Transverse colon (tissue), 4 donors: ENCODE measurements at regions not wholly inside any gene's neighbourhood (a gene's known extent, or its start where the extent isn't known, plus 50 kb on each side); places are given as distances from the start of the nearest gene placed in this dataset.

ENCODE experiments used
- DNase-seq: peaks from one replicate; pipeline ENCODE4 v3.0.0-alpha.2; 2019
- H3K27ac ChIP-seq, 4 donors: fragments of 200-600 bp; sonication (generic); 2 replicates each; pipeline ENCODE4 v1.5.1; 2016 to 2018; ENCODE audit warnings: inconsistent platforms in 4 of 4
- H3K27me3 ChIP-seq: fragments of 200-600 bp; sonication (generic); 2 replicates; pipeline ENCODE4 v1.5.1; 2017; ENCODE audit warnings: inconsistent platforms
- H3K36me3 ChIP-seq, 4 donors: fragments of 200-600 bp; sonication (generic); 2 replicates each; pipeline ENCODE4 v1.5.1; 2017 to 2019; ENCODE audit warnings: inconsistent platforms in 4 of 4
- H3K4me1 ChIP-seq, 4 donors: fragments of 200-600 bp; sonication (generic); 2 replicates each; pipeline ENCODE4 v1.5.1; 2017 to 2020; ENCODE audit warnings: inconsistent platforms in 4 of 4
- H3K4me3 ChIP-seq, 4 donors: fragments of 200-600 bp; sonication (generic); 1 replicate in 1 of 4; 2 replicates in 3 of 4; pipeline versions ENCODE4 v1.5.1 to v1.6.1; 2017 to 2019; ENCODE audit warnings: inconsistent platforms in 4 of 4
- H3K9me3 ChIP-seq, 2 donors: fragments of 200-600 bp; sonication (generic); 2 replicates each; pipeline ENCODE4 v1.5.1; 2017 to 2019; ENCODE audit warnings: inconsistent platforms in 2 of 2
- EP300 ChIP-seq: sonication (generic); formaldehyde crosslinking; IDR thresholded peaks from one replicate; pipeline ENCODE4 v1.6.1; 2017; ENCODE audit warnings: antibody characterized with exemption, low read depth
- POLR2A ChIP-seq: fragments of 450-650 bp; IDR thresholded peaks from one replicate; pipeline ENCODE4 v1.6.1; 2016; ENCODE audit warnings: antibody characterized with exemption, mild to moderate bottlenecking, moderate library complexity
- POLR2AphosphoS5 ChIP-seq, 3 donors: sonication (generic); formaldehyde crosslinking; IDR thresholded peaks; one replicate each; pipeline ENCODE4 v1.6.1; 2016; ENCODE audit warnings: antibody characterized with exemption in 3 of 3
- WGBS, 2 donors: methylation state at CpG; one replicate each; pipeline ENCODE4 v1.1.5; 2018; ENCODE audit warnings: low coverage in 1 of 2; 5-methylcytosine and 5-hydroxymethylcytosine counted together
- in situ Hi-C, 4 donors: fragments of 200-750 bp; cut with MboI; loops; one replicate each; pipeline versions ENCODE4 v1.15.0 to v1.15.1; 2017; ENCODE audit warnings: low sequenced_read_pairs in 3 of 4, low pct_ligation_motif_present in 1 of 4, low pct_unique_long_range_greater_than_20kb in 1 of 4
- intact Hi-C: fragments of 100-400 bp; cut with DNase I; formaldehyde crosslinking; loops from one replicate; pipeline ENCODE4 v1.15.1; 2023; ENCODE audit warnings: low total_unique reads
- TF ChIP-seq, protein P1 (sequence below), 5 experiments: fragments of 200-600 bp in 3 of 5; fragments of 450-650 bp in 2 of 5; sonication (generic) in 3 of 5; IDR thresholded peaks; 1 replicate in 2 of 5; 2 replicates in 3 of 5; pipeline ENCODE4 v1.5.1; 2016 to 2017; ENCODE audit warnings: antibody characterized with exemption in 5 of 5, inconsistent platforms in 3 of 5, mild to moderate bottlenecking in 2 of 5, moderate library complexity in 1 of 5

DNA sequence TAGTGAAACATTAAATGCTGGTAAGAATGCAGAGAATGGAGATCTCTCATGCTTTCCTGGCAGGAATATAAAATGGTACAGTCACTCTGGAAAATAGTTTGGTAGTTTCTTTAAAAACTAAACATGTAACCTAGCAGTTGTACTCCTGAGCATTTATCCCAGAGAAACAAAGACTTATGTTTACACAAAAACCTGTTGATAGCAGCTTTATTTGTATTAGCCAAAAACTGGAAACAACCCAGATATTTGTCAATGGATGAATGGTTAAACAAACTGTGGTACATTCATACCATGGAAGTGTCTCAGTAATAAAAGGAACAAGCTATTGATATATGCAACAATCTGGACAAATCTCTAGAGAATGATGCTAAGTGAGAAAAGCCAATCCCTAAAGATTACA, 81.7 kb upstream of the CTAGE1 start:
- H3K9me3 ChIP-seq: no peaks in the 10 kb centered on the region
- peaks cover 0 to 3% (median 0%) of the 10 kb centered on the region in 4 donors for H3K4me1 ChIP-seq
- H3K27ac ChIP-seq: no peak overlapping the region
- no peak for DNase-seq
- in situ Hi-C loops (no loop called here), intact Hi-C loops (no loop called here)
- no peak for TF ChIP-seq POLR2A
- TF ChIP-seq, protein P1, sequence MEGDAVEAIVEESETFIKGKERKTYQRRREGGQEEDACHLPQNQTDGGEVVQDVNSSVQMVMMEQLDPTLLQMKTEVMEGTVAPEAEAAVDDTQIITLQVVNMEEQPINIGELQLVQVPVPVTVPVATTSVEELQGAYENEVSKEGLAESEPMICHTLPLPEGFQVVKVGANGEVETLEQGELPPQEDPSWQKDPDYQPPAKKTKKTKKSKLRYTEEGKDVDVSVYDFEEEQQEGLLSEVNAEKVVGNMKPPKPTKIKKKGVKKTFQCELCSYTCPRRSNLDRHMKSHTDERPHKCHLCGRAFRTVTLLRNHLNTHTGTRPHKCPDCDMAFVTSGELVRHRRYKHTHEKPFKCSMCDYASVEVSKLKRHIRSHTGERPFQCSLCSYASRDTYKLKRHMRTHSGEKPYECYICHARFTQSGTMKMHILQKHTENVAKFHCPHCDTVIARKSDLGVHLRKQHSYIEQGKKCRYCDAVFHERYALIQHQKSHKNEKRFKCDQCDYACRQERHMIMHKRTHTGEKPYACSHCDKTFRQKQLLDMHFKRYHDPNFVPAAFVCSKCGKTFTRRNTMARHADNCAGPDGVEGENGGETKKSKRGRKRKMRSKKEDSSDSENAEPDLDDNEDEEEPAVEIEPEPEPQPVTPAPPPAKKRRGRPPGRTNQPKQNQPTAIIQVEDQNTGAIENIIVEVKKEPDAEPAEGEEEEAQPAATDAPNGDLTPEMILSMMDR (IDR thresholded peaks at IDR 0.05): no peak
- no peak for TF ChIP-seq POLR2AphosphoS5 (IDR thresholded peaks at IDR 0.05)
- no peak for TF ChIP-seq EP300
- H3K36me3 ChIP-seq: no peaks in the 10 kb centered on the region
- H3K4me3 ChIP-seq: no peak overlapping the region
- H3K27me3 ChIP-seq: no peaks in the 10 kb centered on the region

DNA sequence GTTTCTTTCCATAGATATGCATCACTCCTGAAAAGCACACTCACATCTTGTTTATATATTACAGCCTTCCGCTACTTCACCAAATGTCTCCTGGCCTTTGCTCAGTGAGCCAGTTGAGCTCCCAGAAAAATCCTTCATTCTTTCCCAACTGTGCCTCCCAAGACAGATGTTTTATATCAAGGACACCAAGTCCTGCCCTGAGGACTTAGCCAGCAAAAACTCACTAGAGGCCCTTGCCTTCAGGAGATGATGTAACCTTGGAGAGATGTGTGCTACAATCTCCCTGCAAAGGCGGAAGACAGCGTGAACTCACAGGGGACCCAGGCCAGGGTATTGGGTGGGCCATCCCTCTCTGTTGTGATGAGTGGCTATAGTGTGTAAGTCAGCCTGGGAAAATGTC, 86.1 kb upstream of the CTAGE1 start:
- no peak for DNase-seq
- WGBS, 2 donors: 75 to 83% methylated on average over 1 to 3 of the region's 3 CpGs
- Histone ChIP-seq H3K9me3 (no peaks in the 10 kb centered on the region), H3K36me3 (no peaks in the 10 kb centered on the region), H3K27ac (peak overlapping the region; percentile 26 to 41 (median 38)), H3K27me3 (no peaks in the 10 kb centered on the region), H3K4me3 (no peak overlapping the region), H3K4me1 (peaks cover 0 to 4% (median 0%) of the 10 kb centered on the region in 4 donors)
- intact Hi-C loops: no loop called here
- TF ChIP-seq, protein P1 (IDR thresholded peaks at IDR 0.05): no peak
- TF ChIP-seq EP300 (no peak), POLR2A (no peak), POLR2AphosphoS5 (IDR thresholded peaks at IDR 0.05) (peak; percentile 40 to 75 (median 70))
- in situ Hi-C loops: no loop called here

DNA sequence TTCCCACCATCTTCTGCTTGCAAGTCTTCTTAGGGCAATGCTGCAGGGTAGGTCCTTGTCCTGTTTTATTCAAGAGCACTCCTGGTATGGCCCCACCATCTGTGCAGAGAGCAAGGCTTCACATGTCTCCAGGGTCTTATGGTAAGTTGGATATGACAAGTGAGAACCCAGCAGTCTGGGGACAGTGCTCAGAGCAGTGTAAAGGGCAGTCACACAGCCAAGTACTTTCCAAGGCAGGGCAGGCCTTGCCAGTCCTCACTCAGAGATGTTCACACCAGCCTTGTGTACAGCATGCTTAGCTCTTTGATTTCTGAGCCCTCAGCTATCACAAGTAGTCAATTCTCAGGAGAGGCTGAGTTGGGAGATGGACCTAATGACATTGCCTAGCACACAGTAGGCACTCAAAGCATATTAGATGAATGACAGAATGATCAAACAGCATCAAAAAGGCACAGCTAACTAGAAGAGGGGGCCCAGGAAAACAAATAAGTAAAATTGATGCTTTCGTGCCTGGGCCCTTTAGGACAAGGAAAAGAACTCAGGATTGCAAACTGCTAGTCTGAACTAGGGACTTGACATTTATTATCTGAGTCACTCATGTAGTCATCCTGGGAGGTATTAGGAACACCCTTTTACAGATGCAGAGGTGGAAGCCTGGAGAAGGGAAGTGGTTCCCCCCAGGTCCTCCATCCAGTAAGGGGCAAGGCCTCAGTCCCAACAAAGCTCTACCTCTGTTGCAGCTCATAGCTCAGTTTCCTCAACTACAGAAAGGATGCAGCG, 86.7 kb upstream of the CTAGE1 start:
- no peak for DNase-seq
- no peak for TF ChIP-seq POLR2AphosphoS5 (IDR thresholded peaks at IDR 0.05)
- TF ChIP-seq, protein P1 (IDR thresholded peaks at IDR 0.05): no peak
- 68 to 90% methylated on average over 2 of the region's 2 CpGs for WGBS, 2 donors
- in situ Hi-C loops (no loop called here), intact Hi-C loops (no loop called here)
- Histone ChIP-seq H3K27ac (peak overlapping the region; percentile 26 to 41 (median 38)), H3K4me3 (no peak overlapping the region), H3K9me3 (no peaks in the 10 kb centered on the region), H3K27me3 (no peaks in the 10 kb centered on the region), H3K36me3 (no peaks in the 10 kb centered on the region), H3K4me1 (peaks cover 0 to 4% (median 0%) of the 10 kb centered on the region in 4 donors)

DNA sequence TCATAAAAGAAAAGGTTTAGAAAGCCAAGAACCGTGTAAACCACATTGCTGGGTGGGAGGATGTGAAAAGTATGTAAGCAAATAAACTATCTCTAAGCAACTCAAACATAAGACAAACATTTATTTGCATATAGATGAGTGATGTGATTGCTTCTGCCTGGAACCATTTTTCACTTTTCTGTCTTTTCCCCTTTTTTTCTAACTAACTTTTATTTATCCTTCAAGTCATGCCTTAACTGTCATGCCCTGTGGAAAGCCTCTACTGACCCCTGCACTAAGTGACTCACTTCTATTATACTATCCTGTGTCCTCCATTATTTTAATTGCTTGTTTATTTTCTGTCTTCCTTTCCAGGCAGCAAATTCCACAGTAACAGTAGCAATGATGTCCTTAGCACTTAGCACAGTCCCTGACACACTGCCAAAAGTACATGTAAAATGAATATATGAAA, 87.5 kb upstream of the CTAGE1 start:
- in situ Hi-C loops (no loop called here), intact Hi-C loops (no loop called here)
- TF ChIP-seq EP300 (no peak), POLR2A (no peak), POLR2AphosphoS5 (IDR thresholded peaks at IDR 0.05) (no peak)
- TF ChIP-seq, protein P1 (IDR thresholded peaks at IDR 0.05): no peak
- no peak for DNase-seq
- H3K4me3 ChIP-seq: no peak overlapping the region
- H3K27me3 ChIP-seq: no peaks in the 10 kb centered on the region
- H3K9me3 ChIP-seq: no peaks in the 10 kb centered on the region
- no peaks in the 10 kb centered on the region for H3K36me3 ChIP-seq
- H3K27ac ChIP-seq: peak overlapping the region in 2 of 4 donors; percentile 37 to 40
- peaks cover 0 to 4% (median 0%) of the 10 kb centered on the region in 4 donors for H3K4me1 ChIP-seq
- WGBS, 2 donors: 35 to 43% methylated on average over 1 of the region's 1 CpG
